AG08396 (cell line): ENCODE measurements at regions not wholly inside any gene's neighbourhood (a gene's known extent, or its start where the extent isn't known, plus 50 kb on each side); places are given as distances from the start of the nearest gene placed in this dataset.
"Not testable (repeated sequence)": the region's sequence is repeated elsewhere in the genome, so short reads cannot be mapped to it uniquely, and the experiment has no call there.

Experiments used
- DNase-seq: peaks from one replicate; pipeline ENCODE4 v3.0.0; 2012; ENCODE audit warnings: low spot score, mixed read lengths

DNA sequence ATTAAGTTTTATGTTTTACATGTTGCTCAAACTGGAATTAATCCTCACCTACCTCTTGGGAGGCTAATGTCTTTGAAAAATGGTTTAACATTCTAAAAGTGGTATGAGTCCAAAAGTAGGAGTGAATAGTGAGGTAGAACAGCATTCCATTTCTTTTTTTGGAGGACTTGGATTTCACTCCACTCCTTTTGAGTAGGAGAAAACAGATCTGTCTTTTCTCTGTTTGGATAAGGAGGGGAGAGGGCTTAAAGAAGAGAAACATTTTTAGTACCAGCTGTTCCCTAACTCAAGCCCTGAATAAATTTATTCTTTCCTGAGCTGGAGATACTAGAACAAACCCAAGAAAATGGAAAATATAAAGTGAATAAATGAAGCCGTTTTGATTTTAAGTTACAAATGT, 687.9 kb downstream of the MECOM start:
- DNase-seq, result no peak

DNA sequence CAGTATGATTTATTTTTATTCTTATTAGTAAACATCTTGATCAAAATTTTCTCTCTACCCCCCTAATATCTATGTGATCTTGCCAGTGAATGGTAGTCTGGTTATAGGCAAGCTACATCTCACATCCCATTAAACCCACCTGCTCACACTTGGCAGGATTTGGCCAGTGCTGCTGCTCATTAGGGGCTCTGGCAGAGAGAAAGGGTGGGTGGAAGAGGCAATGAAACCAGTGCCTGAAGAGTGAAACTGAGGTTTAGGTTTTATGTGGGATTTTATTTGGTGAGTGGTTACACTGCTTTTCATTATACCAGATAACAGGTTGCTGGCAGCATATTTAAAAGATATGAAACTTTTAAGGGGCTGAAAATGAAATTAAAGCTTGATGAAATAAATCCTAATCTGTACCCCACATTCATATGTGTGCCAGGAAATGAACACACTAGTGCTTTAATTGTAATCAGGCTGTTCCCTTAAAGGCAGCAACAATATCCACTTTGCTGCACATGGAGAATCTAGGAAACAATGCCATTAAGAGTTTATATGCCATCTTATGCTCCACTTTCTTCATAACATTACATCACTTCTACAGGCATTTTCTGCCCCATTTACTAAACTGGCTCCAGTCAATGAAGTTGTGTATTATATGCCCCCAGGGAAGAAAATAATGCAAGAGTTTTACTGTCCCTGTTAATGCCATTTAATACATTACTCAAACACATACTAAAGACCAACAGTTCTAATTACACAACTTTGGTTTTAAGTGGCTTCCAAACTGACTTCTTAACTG, 688.7 kb downstream of the MECOM start:
- DNase-seq, result no peak

DNA sequence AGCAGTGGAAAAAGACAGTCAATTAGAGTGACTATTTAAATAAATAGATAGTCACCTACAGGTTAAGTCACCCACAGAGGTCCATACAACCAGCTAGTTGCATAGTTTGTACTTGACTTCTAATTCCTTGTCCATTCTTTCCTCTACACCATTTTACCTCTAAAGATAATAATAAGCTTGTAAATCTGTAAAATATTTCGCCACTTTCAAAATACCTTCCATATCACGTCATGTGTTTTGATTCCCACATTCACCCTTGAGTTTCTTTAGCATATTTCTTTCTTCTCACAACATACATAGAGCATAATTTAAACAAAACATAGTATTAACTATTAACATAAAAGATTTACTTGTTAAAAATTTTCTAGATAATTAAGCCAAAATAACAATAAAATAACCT, 689.6 kb downstream of the MECOM start:
- DNase-seq, result no peak

DNA sequence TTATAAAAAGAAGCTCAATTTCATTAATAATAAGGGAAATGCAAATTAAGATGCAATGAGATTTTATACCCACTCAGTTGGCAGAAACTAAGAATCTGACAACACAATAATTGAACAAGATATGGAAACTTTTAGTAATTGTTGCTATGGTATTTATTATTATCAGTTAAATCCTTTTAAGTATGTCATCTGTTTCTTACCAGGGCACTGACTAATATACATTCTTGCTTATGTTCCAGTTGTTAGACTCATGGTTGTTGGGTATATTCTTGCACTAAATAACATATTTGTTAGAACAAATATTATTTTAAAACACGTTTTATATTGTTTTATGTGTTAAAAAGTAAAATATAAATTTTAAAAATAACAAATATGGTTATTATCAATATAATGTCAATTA, 690.3 kb downstream of the MECOM start:
- DNase-seq, result no peak

DNA sequence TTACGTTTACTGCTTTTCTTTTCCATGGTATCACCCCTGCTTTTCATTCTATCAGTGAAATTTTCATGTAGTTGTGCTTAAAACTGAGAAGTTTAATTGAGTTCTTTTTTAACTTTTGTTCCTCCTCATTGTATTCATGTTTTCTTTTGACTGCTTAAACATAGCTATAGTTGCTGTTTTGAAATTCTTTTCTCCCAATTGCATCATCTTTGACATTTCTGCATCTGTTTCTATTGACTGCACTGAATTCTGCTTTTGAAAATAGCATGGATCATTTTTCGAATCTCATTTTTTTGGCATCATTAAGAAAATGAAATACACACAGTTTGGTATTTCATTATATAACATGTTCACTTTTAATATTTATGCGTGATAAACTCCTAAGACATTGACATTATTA, 694.9 kb downstream of the MECOM start:
- no peak for DNase-seq

DNA sequence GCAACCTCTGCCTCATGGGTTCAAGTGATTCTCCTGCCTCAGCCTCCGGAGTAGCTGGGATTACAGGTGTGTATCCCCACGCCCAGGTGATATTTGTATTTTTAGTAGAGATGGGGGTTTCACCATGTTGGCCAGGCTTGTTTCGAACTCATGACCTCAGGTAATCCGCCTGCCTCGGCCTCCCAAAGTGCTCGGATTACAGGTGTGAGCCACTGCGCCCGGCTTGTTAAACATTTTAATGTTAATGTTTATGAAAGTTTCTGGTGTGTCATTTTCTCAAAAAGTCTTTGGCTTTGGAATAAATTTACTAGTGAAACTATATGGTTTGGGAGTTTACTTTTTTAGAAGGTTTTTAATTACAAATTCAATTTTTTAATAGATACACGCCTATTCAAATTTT, 698.8 kb downstream of the MECOM start:
- DNase-seq, result no peak

DNA sequence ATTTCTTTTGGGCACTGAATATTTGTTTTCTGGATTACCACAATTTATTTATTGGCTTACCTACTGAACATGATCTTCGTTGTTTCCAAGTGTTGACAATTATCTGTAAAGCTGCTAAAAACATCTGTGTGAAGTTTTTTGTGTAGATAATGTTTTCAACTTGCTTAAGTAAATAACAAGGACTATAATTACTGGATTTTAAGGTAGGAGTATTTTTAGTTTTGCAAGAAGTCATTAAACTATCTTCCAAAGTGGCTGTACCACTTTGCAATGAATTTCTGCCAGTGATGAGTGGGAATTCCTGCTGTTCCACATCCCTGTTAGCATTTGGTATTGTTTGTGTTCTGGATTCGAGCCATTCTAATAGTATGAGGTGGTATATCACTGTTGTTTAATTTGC, 702.2 kb downstream of the MECOM start:
- DNase-seq, result no peak

DNA sequence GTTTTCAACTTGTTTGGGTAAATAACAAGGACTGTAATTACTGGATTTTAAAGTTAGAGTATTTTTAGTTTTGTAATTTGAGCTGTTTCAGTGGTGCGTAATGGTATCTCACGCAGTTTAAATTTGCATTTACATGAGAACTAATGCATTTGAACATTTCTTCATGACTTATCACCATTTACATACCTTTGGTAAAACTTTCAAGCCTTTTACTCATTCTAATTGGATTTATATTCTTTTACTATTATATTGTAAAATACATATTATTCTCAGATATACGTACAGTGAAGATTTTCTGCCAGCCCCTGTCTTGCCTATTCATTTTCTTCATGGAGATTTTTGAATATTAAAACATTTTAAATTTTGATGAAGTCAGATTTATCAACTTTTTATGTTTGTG, 703.8 kb downstream of the MECOM start:
- DNase-seq, result no peak

DNA sequence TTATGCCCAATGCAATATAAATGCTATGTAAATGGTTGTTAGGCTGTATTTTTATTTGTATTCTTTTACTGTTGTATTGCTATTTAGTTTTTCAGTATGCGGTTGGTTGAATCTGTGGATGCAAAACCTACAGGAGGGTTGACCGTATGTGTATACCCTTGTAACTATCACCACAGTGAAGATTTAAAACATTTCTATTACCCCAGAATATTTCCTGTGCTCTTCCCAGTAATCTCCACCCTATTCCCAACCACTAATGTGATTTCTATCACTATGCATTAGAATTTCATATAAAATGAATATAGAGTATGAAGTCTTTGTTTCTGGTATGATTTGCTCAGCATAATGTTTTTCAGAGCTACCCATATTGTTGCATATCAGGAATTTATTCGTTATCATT, 705.0 kb downstream of the MECOM start:
- DNase-seq, result no peak

DNA sequence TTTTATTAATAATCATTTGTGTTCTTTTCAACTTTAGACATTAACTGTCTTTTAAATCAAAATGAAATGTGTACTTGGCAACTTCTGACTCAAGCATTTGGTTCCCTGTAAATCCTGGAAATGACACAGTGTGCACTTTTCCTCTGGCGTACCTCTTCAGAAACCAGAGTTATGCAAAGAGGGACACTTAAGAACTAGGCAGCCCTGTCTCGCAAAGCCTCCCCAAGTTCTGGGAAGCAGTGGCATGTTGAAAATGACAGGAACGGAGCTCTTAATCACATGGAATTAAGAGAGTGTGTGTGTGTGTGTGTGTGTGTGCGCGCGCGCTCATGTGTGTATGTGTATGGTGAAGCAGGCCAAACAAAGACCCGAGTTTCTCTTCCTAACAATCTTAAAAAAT, 707.4 kb downstream of the MECOM start:
- no peak for DNase-seq

DNA sequence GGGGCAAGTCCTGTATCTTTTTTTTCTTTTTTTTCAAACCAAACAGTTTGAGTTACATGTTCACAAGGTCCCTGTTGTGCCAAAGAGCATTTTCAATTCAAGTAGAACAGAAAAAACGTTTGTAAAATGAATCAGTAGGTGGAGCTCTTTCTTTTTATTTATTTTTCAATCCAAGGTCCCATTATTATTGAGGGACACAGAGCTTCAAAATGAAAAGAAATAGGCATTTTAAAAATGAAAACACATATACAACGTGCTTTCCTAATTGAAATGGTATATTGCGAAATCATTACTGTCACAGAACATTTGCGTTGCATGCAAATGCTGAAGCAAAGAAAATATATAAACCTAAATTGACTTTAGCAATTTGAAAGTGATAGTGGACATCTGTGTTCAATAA, 711.0 kb downstream of the MECOM start:
- DNase-seq, result no peak

DNA sequence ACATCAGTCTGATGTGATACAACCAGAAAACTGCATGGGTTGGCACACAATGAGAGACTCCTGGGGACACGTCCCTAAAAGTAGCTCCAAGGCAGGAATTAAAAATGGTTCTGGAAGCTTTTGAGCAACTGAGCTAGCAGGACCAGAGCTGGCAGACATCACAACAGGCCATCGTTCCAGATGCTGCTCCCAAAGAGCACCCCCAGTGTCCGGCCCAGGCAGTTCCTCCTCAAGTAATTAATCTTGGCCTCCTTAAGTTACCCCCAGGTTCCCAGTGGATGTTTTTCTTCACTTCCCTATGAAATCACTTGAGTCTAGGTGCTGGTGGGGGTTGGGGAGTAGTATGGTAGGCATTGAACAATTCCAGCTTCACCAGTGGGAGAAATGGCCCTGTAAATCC, 711.6 kb downstream of the MECOM start:
- DNase-seq, result no peak

DNA sequence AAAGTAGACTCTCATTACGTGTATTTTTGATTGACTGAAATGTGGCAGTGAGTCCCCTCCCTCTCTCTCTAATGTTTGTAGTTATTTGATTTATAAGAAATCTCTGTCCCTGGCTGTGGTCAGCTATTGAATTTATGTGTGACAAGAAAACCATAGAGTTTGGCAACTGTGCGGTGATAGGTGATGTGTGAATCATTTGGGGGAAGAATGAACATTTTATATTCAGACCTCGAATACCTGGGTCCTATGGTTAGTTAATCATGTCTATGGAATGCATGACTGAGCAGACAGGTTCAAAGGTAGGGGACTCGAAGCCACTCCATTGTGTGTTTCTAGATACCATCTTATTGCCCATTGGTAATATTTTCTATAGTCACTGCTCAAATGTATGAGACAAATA, 712.1 kb downstream of the MECOM start:
- no peak for DNase-seq

DNA sequence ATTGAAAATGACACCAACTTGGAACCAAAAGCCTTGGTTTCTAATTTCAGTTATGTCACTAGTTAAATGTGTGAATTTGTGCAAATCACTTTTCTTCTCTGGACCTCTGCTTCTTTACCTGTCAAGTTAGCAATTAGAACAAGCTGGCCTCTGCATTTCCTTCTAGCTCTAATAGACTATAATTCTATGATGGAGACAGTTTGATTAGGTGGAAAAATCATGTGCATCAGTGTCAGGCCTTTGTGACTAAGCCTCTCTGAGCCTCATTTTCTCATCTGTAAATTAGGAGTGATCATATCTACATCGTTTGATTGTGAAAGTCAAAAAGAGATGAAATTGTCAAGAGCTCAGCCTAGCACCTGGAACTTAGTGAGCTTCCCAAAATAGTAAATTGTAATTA, 712.9 kb downstream of the MECOM start:
- no peak for DNase-seq

DNA sequence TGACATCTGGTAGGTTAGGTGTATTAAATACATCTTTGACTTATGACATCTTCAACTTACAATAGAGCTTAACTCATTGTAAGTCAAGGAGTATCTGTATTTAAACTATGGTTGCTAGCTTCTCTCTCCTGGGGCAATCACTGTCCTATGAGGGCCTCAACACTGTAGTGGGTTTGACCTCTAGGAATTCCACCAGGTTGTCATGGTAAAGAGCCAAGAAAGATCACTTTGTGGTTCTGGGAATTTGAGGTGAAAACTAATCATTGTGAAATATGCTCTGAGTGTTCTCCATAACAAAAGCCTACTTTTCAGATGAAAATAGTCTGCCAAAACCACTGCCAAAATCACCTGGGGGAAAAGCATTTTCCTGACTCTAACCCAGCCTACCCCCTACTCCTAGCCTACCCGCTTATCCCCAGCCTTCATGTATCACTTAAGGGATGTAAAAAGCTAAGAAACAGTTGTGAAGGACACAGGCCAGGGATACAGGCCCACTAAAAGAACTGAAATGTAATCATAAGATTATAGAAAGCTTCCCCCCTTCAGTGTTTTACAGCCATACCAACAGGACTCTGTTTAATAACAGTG, 723.8 kb downstream of the MECOM start:
- no peak for DNase-seq

DNA sequence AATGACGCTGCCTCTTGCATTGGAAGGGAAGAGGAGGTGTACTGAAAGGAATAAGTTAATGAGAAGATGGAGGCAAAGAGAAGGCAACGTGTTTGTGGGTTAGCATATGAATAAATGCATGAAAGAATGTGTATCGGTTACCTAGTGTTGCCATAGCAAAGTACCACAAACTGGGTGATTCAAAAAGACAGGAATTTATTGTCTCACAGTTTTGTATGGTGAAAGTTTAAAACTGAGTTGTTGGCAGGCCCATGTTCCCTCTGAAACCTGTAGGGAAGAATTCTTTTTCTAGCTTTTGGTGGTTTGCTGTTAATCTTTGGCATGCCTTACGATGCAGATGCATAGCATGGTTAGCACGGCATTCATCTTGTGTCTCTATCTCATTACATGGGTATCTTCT, 729.9 kb downstream of the MECOM start:
- DNase-seq, result no peak

DNA sequence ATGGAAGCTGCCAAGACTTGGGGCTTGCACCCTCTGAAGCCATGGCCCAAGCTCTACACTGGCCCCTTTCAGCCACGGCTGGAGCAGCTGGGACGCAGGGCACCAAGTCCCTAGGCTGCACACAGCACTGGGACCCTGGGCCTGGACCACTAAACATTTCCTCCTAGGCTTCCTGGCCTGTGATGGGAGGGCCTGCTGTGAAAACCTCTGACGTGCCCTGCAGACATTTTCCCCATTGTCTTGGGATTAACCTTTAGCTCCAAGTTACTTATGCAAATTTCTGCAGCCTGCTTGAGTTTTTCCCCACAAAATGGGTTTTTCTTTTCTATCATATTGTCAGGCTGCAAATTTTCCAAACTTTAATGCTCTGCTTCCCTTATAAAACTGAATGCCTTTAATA, 733.5 kb downstream of the MECOM start:
- DNase-seq, result not testable (repeated sequence)

DNA sequence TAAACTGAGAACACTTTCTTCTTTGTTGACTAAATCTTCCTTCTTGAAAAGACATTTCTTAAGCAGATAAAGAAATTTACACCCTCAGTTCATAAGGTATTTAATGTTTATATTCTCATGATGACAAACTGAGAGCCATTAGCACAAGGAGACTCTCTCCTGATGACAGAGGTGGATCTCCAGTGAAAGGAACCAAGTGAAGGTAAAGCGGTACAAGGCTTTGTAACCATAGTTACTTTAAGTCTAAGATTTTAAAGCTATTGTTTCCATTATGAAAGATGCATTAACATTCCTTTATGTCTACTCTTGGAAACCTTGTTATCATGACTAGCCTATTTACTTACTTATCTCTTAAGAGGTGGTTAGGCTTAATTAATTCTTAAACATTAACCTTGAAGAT, 737.1 kb downstream of the MECOM start:
- DNase-seq, result no peak

DNA sequence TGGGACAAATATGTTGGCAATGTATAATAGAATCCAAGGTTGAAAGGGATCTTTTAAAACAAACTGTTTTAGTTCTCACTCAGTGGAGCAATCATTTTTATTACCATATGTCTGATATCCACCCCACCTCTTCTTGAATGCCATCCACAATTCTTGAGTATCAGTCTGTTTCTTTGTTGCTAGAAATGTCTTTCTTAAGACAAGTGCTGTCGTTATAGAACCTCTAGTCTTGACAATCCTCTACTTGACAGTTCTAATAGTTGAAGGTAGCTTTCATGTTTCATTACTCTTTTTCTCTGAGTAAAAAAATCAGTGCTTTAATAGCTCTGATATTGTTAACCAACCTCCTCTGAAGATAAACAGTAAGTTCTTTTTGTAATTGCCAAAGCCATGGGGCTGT, 737.9 kb downstream of the MECOM start:
- no peak for DNase-seq

DNA sequence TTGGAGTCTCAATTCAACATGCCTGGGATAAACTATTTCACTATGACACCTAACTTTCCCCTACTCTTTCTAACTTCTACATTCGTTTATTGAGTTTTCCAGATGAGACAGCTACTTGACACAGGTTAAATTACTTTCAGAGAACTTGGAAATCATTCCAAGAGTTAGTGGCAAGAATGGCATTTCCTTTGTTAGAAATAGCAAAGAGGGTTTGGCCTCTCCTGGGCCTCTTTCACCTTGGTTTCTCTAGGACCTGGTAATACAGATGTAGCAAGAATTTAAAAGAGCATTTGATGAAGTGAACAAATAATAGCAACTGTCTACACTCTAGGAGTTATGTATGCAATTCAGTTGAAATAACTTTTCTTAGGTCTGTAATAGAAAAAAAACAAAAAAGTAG, 748.9 kb downstream of the MECOM start:
- DNase-seq, result no peak

DNA sequence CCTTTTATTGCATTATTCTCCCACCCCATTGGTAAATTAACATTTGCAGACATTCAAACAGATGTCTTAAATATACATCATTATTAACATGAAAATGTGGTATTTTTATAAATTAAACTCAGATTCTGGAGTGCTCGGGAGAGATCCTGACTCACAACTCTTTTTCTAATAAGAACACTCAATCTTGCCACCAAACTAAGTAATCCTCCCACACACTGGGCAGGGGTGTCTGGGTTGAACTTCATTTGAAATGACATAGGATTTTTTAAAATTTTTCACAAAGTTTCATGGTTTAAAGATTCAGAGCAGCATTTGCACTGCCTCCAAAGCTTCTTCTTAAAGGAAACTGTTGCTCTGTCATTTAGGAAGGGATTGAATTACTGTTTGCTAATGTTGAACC, 754.3 kb downstream of the MECOM start:
- no peak for DNase-seq

DNA sequence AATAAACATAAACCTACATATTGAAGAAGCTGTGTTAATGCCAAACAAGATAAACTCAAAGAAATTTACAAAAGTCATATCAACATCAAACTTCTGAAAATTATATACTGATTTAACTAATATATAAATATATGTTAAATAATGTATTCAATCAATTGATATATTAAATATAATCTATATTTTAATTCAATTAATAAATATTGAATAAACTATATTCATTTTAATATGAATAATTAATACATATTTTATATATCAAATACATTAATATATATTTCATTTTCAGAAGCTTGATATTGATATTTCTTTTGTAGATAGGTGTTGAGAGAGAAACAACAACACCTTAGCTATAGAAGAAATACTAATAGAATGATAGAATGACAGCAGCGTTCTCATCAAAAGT, 768.1 kb downstream of the MECOM start:
- DNase-seq, result no peak

DNA sequence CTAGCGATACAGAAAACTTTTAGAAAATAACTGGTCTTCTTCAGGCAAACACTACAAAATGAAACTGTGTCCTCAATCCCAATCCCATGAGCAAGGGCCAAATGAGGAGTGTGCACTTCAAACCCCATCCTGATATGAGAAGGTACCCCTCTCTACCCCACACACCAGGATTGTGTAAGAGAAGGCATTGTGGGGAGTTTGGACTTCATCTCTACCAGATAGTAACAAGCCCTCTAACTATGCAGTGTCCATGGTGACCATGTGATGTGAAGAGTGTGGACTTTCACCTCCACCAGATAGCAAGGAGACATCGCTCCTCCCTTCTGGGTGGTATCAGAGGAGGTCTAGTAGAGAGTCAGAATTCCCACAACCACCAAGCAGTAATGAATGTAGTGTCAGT, 769.3 kb downstream of the MECOM start:
- no peak for DNase-seq

DNA sequence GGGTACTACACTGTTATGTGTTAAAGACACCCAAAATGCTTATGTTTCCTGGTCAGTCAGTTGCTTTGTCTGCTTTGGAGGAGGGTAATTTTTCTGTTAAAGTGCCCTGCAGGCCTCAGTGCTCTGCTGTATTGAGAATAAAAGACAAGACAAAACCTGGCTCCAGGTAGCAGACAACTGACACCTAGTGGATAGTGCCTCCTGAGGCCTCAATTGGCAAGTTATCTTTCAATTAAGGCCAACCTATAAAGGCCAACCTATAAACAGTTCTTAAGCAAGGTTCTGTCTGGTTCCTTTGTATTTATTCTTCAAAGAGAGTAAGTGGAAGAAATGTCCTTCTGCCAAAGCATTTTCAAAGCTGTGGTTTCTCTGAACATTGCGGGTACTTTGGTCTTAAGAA, 773.8 kb downstream of the MECOM start:
- no peak for DNase-seq
